ENCODE measurements at regions not wholly inside any gene's neighbourhood (a gene's known extent, or its start where the extent isn't known, plus 50 kb on each side); places are given as distances from the start of the nearest gene placed in this dataset.

DNA sequence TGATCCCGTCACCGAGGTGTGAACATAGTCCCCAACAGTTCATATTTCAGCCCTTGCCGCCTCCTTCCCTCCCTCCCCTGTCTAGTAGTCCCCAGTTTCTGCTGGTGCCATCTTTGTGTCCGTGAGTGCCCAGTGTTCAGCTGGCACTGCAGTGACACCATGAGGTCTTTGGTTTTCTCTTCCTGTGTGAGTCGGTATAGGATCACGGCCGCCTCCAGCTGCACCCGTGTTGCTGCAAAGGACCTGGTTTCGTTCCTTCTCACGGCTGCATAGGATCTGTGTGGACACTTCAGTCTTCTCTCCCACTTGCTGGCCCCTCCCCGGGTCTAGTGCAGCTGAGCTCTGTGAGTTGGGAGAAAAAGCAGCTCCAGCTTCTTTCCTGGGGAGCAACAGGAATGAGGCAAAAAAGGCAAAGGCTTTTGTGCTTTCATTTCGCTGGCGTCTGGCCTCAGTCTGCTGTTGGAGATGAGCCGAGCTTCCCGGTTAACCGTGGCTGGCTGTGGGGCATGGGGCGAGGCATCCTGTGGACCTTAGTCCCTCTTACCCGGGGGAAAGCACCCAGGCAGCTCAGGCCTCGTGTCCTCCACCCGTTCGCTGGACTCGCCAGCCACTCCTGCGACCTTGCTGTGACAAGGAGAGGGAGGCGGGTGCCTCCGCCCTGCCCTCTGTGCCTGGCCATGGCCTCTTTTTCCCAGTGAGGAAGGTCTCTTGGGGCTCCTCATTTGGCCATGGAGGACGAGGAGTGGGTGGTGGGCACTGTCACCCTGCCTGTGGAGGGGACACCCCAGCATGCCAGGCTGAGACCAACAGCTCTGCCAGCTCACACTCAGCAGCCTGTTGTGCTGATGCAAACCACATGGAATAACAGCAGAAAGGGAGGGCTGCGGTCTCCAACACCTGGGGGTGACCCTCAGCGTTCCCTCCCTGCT, 196.5 kb downstream of the TEX29 start:
- ChIA-PET POLR2A (no interaction called here), CTCF (no interaction called here)
- H3K4me1 ChIP-seq (ENCODE audit: control insufficient read depth in 1 of 2, extremely low read depth in 1 of 2, insufficient read depth in 2 of 2, low read length in 2 of 2): no peaks in the 10 kb centered on the region
- Mint-ChIP-seq H3K9me3 (no peaks in the 10 kb centered on the region), H3K27ac (no peak overlapping the region), H3K27me3 (peaks cover 11 to 13% of the 10 kb centered on the region in 2 donors), H3K4me3 (no peak overlapping the region), H3K36me3 (no peaks in the 10 kb centered on the region), H3K4me1 (no peaks in the 10 kb centered on the region)
- DNase-seq: peak in 1 of 35 experiments; percentile 4
- ATAC-seq (replicated peaks in 1 of 4): no peak
- no peaks in the 10 kb centered on the region for H3K36me3 ChIP-seq (ENCODE audit: control insufficient read depth in 2 of 2, extremely low read depth in 1 of 2, insufficient read depth in 1 of 2, low read length in 1 of 2)
- H3K4me3 ChIP-seq (ENCODE audit: control insufficient read depth in 1 of 2, extremely low read depth in 1 of 2, low read length in 1 of 2): no peak overlapping the region
- WGBS (ENCODE audit: insufficient coverage): 78% methylated on average over 19 of the region's 28 CpGs
- H3K27me3 ChIP-seq (replicated peaks in 1 of 2; ENCODE audit: control insufficient read depth in 2 of 2, extremely low read depth in 1 of 2, insufficient read depth in 2 of 2, low read length in 1 of 2): peaks cover 0 to 35% of the 10 kb centered on the region in 2 experiments
- no peaks in the 10 kb centered on the region for H3K9me3 ChIP-seq
- H3K27ac ChIP-seq (ENCODE audit: low read length): no peak overlapping the region

- H3K4me3 ChIP-seq (ENCODE audit: control insufficient read depth in 1 of 2, extremely low read depth in 1 of 2, low read length in 1 of 2): no peak overlapping the region
- ATAC-seq (replicated peaks in 1 of 4): no peak
- no peaks in the 10 kb centered on the region for H3K36me3 Mint-ChIP-seq
Observed at GRCh38 chr13:111517641-111518010, 197.2 kb downstream of the TEX29 start.

DNA sequence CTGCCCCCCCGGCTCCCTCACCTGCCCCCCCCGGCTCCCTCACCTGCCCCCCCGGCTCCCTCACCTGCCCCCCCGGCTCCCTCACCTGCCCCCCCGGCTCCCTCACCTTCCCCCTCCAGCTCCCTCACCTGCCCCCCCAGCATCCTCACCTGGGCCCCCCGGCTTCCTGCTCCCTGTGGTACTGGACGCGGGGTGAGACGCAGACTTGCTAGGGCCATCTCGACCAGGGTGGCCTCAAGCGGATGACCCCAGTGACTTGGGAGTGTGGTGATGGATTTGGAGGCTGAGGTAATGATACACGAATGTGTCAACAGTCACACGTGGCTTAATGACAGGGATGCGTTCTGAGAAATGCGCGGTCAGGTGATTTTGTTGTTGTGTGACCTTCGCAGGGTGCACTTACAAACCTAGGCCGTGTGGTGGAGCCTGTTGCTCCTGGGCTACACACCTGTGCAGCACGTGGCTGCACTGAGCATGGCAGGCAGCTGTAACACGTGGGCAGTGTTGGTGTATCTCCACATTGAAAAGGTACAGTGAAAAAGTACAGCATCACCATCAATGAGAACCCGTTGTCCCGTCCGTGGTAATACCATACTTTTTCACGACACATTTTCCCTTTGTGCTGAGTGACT, 197.8 kb downstream of the TEX29 start:
- H3K36me3 Mint-ChIP-seq: no peaks in the 10 kb centered on the region
- peaks cover 0 to 34% of the 10 kb centered on the region in 2 experiments for H3K27me3 ChIP-seq (replicated peaks in 1 of 2; ENCODE audit: control insufficient read depth in 2 of 2, extremely low read depth in 1 of 2, insufficient read depth in 2 of 2, low read length in 1 of 2)
- peak in 1 of 35 experiments; percentile 0 for DNase-seq
- no peaks in the 10 kb centered on the region for H3K9me3 Mint-ChIP-seq
- no peaks in the 10 kb centered on the region for H3K4me1 Mint-ChIP-seq
- ChIA-PET CTCF (no interaction called here), POLR2A (no interaction called here)
- no peak overlapping the region for H3K4me3 ChIP-seq (ENCODE audit: control insufficient read depth in 1 of 2, extremely low read depth in 1 of 2, low read length in 1 of 2)
- no peak overlapping the region for H3K27ac Mint-ChIP-seq
- H3K4me1 ChIP-seq (ENCODE audit: control insufficient read depth in 1 of 2, extremely low read depth in 1 of 2, insufficient read depth in 2 of 2, low read length in 2 of 2): no peaks in the 10 kb centered on the region
- H3K27ac ChIP-seq (ENCODE audit: low read length): no peak overlapping the region
- H3K36me3 ChIP-seq (ENCODE audit: control insufficient read depth in 2 of 2, extremely low read depth in 1 of 2, insufficient read depth in 1 of 2, low read length in 1 of 2): no peaks in the 10 kb centered on the region
- no peak overlapping the region for H3K4me3 Mint-ChIP-seq
- 93% methylated on average over 9 of the region's 24 CpGs for WGBS (ENCODE audit: insufficient coverage)
- H3K27me3 Mint-ChIP-seq: peaks cover 13 to 15% of the 10 kb centered on the region in 2 donors
- ATAC-seq (replicated peaks in 1 of 4): no peak
- no peaks in the 10 kb centered on the region for H3K9me3 ChIP-seq

More at GRCh38 chr13:111517641-111518010, 197.2 kb downstream of the TEX29 start:
- ChIA-PET POLR2A (no interaction called here), CTCF (no interaction called here)
- Histone ChIP-seq H3K36me3 (ENCODE audit: control insufficient read depth in 2 of 2, extremely low read depth in 1 of 2, insufficient read depth in 1 of 2, low read length in 1 of 2) (no peaks in the 10 kb centered on the region), H3K4me1 (ENCODE audit: control insufficient read depth in 1 of 2, extremely low read depth in 1 of 2, insufficient read depth in 2 of 2, low read length in 2 of 2) (no peaks in the 10 kb centered on the region), H3K27ac (ENCODE audit: low read length) (no peak overlapping the region), H3K9me3 (no peaks in the 10 kb centered on the region), H3K27me3 (replicated peaks in 1 of 2; ENCODE audit: control insufficient read depth in 2 of 2, extremely low read depth in 1 of 2, insufficient read depth in 2 of 2, low read length in 1 of 2) (peaks cover 0 to 39% of the 10 kb centered on the region in 2 experiments)
- no peak overlapping the region for H3K4me3 Mint-ChIP-seq
- WGBS (ENCODE audit: insufficient coverage): 94% methylated on average over 3 of the region's 10 CpGs
- no peaks in the 10 kb centered on the region for H3K9me3 Mint-ChIP-seq
- H3K27ac Mint-ChIP-seq: no peak overlapping the region
- H3K27me3 Mint-ChIP-seq: peaks cover 13 to 15% of the 10 kb centered on the region in 2 donors
- no peaks in the 10 kb centered on the region for H3K4me1 Mint-ChIP-seq
- DNase-seq: no peak

- 78% methylated on average over 7 of the region's 8 CpGs for WGBS (ENCODE audit: insufficient coverage)
- no peaks in the 10 kb centered on the region for H3K9me3 ChIP-seq
- Mint-ChIP-seq H3K4me1 (no peaks in the 10 kb centered on the region), H3K4me3 (no peak overlapping the region), H3K27me3 (peaks cover 13 to 15% of the 10 kb centered on the region in 2 donors), H3K9me3 (no peaks in the 10 kb centered on the region), H3K36me3 (no peaks in the 10 kb centered on the region), H3K27ac (no peak overlapping the region)
- peaks cover 0 to 34% of the 10 kb centered on the region in 2 experiments for H3K27me3 ChIP-seq (replicated peaks in 1 of 2; ENCODE audit: control insufficient read depth in 2 of 2, extremely low read depth in 1 of 2, insufficient read depth in 2 of 2, low read length in 1 of 2)
- no peaks in the 10 kb centered on the region for H3K4me1 ChIP-seq (ENCODE audit: control insufficient read depth in 1 of 2, extremely low read depth in 1 of 2, insufficient read depth in 2 of 2, low read length in 2 of 2)
- ATAC-seq (replicated peaks in 1 of 4): no peak
- no peaks in the 10 kb centered on the region for H3K36me3 ChIP-seq (ENCODE audit: control insufficient read depth in 2 of 2, extremely low read depth in 1 of 2, insufficient read depth in 1 of 2, low read length in 1 of 2)
- peak in 1 of 35 experiments; percentile 1 for DNase-seq
- CTCF ChIA-PET: no interaction called here
- no peak overlapping the region for H3K27ac ChIP-seq (ENCODE audit: low read length)
- POLR2A ChIA-PET: no interaction called here
- no peak overlapping the region for H3K4me3 ChIP-seq (ENCODE audit: control insufficient read depth in 1 of 2, extremely low read depth in 1 of 2, low read length in 1 of 2)
Observed at GRCh38 chr13:111519041-111519440, 198.6 kb downstream of the TEX29 start.

DNA sequence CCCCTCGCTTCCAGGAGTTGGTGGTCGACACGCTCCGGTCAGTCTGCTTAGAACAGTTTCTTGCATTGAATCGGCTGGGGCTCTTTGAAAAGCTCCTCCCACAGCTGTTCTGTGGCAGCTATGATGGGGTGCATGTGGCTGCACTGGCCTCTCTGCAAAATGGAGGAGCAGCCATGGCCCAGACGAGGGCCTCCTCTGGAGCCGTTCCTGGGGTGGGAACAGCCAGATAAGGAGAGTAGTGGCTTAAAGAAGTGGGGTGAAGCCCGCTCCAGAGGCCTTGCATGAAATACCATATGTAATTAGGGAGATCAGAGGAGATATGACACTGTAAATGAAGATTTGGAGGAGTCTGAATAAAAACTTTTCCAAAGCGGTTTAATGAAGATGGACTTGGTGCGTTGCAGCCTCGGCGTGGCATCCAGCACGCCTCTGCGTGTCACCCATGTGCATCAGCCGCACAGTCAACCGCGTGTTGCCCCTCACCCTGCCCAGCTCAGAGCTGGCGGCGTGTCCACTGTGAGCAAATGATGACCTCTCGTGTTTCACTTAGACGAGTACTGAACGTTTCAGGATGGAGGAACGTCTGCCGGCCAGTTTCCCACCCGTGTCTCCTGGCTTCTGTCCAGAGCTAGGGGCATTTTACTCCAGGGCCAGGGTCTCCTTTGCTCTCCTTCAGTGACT, 199.2 kb downstream of the TEX29 start:
- H3K4me1 Mint-ChIP-seq: no peaks in the 10 kb centered on the region
- Histone ChIP-seq H3K36me3 (ENCODE audit: control insufficient read depth in 2 of 2, extremely low read depth in 1 of 2, insufficient read depth in 1 of 2, low read length in 1 of 2) (no peaks in the 10 kb centered on the region), H3K4me1 (ENCODE audit: control insufficient read depth in 1 of 2, extremely low read depth in 1 of 2, insufficient read depth in 2 of 2, low read length in 2 of 2) (no peaks in the 10 kb centered on the region), H3K27ac (ENCODE audit: low read length) (no peak overlapping the region), H3K9me3 (no peaks in the 10 kb centered on the region), H3K4me3 (ENCODE audit: control insufficient read depth in 1 of 2, extremely low read depth in 1 of 2, low read length in 1 of 2) (no peak overlapping the region), H3K27me3 (replicated peaks in 1 of 2; ENCODE audit: control insufficient read depth in 2 of 2, extremely low read depth in 1 of 2, insufficient read depth in 2 of 2, low read length in 1 of 2) (peaks cover 0 to 33% of the 10 kb centered on the region in 2 experiments)
- no peak overlapping the region for H3K4me3 Mint-ChIP-seq
- no peaks in the 10 kb centered on the region for H3K9me3 Mint-ChIP-seq
- H3K27ac Mint-ChIP-seq: no peak overlapping the region
- no peak for ATAC-seq (replicated peaks in 1 of 4)
- H3K36me3 Mint-ChIP-seq: no peaks in the 10 kb centered on the region
- H3K27me3 Mint-ChIP-seq: peaks cover 10 to 15% of the 10 kb centered on the region in 2 donors
- WGBS (ENCODE audit: insufficient coverage): 89% methylated on average over 23 of the region's 25 CpGs
- CTCF ChIA-PET: no interaction called here
- peak in 1 of 35 experiments; percentile 2 for DNase-seq
- POLR2A ChIA-PET: no interaction called here

- Mint-ChIP-seq H3K27me3 (peaks cover 7 to 10% of the 10 kb centered on the region in 2 donors), H3K4me3 (no peak overlapping the region), H3K36me3 (no peaks in the 10 kb centered on the region), H3K4me1 (no peaks in the 10 kb centered on the region), H3K27ac (no peak overlapping the region), H3K9me3 (no peaks in the 10 kb centered on the region)
- no peaks in the 10 kb centered on the region for H3K9me3 ChIP-seq
- ChIA-PET POLR2A (no interaction called here), CTCF (no interaction called here)
- no peaks in the 10 kb centered on the region for H3K36me3 ChIP-seq (ENCODE audit: control insufficient read depth in 2 of 2, extremely low read depth in 1 of 2, insufficient read depth in 1 of 2, low read length in 1 of 2)
- no peak overlapping the region for H3K27ac ChIP-seq (ENCODE audit: low read length)
- peak in 1 of 35 experiments; percentile 1 for DNase-seq
- no peaks in the 10 kb centered on the region for H3K4me1 ChIP-seq (ENCODE audit: control insufficient read depth in 1 of 2, extremely low read depth in 1 of 2, insufficient read depth in 2 of 2, low read length in 2 of 2)
- no peak overlapping the region for H3K4me3 ChIP-seq (ENCODE audit: control insufficient read depth in 1 of 2, extremely low read depth in 1 of 2, low read length in 1 of 2)
- peaks cover 0 to 31% of the 10 kb centered on the region in 2 experiments for H3K27me3 ChIP-seq (replicated peaks in 1 of 2; ENCODE audit: control insufficient read depth in 2 of 2, extremely low read depth in 1 of 2, insufficient read depth in 2 of 2, low read length in 1 of 2)
- 100% methylated on average over 7 of the region's 10 CpGs for WGBS (ENCODE audit: insufficient coverage)
- ATAC-seq (replicated peaks in 1 of 4): no peak
Observed at GRCh38 chr13:111521030-111521429, 200.6 kb downstream of the TEX29 start.
